ENCODE measurements at regions not wholly inside any gene's neighbourhood (a gene's known extent, or its start where the extent isn't known, plus 50 kb on each side); places are given as distances from the start of the nearest gene placed in this dataset.

DNA sequence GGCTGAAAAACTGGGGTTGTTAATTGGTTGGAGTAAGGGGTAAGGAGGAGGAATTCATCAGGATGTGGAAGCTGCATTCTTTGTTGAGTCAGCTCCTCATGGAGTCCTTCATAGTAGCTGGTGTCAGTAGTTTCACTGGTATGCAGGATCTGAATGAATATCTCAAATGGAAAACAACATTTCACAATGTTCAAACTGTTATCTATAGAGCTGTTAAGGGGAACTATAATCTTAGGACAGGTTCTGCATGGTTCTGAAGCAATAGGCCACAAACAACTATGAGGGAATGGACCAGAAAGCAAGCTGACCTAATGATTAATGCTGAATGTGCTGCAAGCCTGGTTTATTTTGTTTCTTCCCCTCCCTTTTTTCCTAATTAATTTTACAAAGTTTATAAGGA is 225.8 kb downstream of the IPMK start:
- TF ChIP-seq, protein P1, sequence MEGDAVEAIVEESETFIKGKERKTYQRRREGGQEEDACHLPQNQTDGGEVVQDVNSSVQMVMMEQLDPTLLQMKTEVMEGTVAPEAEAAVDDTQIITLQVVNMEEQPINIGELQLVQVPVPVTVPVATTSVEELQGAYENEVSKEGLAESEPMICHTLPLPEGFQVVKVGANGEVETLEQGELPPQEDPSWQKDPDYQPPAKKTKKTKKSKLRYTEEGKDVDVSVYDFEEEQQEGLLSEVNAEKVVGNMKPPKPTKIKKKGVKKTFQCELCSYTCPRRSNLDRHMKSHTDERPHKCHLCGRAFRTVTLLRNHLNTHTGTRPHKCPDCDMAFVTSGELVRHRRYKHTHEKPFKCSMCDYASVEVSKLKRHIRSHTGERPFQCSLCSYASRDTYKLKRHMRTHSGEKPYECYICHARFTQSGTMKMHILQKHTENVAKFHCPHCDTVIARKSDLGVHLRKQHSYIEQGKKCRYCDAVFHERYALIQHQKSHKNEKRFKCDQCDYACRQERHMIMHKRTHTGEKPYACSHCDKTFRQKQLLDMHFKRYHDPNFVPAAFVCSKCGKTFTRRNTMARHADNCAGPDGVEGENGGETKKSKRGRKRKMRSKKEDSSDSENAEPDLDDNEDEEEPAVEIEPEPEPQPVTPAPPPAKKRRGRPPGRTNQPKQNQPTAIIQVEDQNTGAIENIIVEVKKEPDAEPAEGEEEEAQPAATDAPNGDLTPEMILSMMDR (conservative IDR thresholded peaks at IDR 0.05; ENCODE audit: low read depth, low read length) = no peak
- H3K4me3 ChIP-seq (ENCODE audit: low read depth, low read length) = no peak overlapping the region
- DNase-seq (ENCODE audit: low read depth) = peak; percentile 51

DNA sequence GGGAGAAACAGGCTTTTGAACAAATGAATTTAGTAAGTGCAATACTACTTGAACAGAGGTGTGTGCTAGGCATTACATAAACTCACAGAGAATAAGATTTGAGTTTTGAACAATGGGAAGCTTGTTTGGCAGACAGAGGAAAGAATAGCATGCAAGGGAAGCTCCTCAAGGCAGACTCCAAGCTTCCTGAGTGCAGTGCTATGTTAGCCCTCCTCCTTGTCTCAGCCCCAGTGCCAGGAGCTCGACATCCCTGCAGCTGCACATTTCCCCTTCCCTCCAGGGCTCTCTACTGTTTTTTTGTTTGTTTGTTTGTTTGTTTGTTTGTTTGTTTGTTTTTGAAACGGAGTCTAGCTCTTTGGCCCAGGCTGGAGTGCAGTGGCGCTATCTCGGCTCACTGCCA is 237.5 kb downstream of the IPMK start:
- H3K4me3 ChIP-seq (ENCODE audit: low read depth, low read length) = no peak overlapping the region
- DNase-seq (ENCODE audit: low read depth) = no peak
- TF ChIP-seq, protein P1 (conservative IDR thresholded peaks at IDR 0.05; ENCODE audit: low read depth, low read length) = no peak

DNA sequence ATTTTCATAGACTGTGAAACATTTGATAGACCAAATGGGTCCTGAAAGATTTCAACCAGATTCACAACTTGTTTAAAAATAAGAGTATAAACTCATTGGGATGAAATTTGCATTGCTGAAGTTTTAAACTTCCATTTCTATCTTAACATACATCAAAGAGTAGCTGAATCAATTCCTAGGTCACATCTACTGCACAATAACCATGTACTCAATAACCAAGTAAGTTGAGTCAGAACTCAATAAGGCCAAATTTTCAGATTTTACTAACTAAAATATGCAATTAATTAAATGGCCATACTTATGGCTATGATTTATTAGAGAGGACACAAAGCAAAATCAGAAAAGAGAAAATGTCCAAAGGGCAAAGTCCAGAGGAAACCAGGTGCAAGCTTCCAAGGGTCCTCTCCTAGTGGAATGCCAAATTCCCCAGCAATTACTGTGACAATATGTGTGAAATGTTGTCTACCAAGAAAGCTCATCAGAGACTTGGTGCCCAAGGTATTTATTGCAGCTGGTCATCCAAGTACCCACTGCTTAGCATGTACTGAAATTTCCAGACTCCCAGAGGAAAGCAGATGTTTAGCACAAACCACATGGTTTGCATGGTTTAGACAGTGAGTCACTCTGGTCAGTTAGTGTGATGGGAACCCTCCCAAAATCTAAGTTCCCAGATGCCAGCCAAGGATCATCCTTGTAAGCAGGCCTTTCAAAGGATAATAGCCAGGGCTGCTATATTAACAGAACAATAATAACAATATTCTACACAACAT is 238.9 kb downstream of the IPMK start:
- TF ChIP-seq, protein P1 (conservative IDR thresholded peaks at IDR 0.05; ENCODE audit: low read depth, low read length) = no peak
- peak; percentile 78 for DNase-seq (ENCODE audit: low read depth)
- H3K4me3 ChIP-seq (ENCODE audit: low read depth, low read length) = no peak overlapping the region

DNA sequence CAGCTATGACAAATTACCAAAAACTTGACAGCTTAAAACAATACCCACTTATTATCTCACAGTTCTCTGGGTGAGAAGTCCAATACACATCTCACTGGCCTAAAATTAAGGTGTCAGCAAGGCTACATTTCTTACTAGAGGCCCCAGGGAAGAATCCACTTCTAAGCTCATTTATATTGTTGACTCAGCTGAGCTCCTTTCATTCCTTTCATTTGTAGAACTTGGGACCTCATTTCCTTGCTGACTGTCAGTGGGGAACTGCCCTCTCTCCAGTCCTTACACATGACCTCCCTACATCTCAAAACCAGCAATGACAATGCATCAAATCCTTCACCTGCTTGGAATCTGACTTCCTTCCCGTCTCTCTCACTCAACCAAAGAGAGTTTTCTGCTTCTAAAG is 240.3 kb downstream of the IPMK start:
- H3K4me3 ChIP-seq (ENCODE audit: low read depth, low read length) = no peak overlapping the region
- DNase-seq (ENCODE audit: low read depth) = peak; percentile 41
- TF ChIP-seq, protein P1 (conservative IDR thresholded peaks at IDR 0.05; ENCODE audit: low read depth, low read length) = no peak

DNA sequence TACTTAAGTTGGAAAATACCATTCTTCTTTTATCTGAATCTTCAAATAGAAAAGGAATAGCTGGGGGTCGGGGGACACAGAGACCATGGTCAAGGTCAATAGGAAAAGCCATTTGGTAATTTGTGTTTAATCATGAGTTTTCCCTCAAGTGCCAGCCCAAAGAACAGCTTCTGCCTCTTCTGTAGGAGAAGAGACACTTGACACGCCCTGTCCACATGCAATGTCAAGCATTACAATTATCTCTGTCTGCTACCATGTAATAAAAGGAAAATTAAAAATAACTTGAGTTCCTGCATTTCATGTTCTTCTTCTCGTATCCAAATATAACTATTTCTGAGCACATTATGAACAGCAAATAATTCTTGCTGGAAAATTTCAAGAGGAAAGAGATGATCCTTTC is 241.7 kb downstream of the IPMK start:
- no peak overlapping the region for H3K4me3 ChIP-seq (ENCODE audit: low read depth, low read length)
- TF ChIP-seq, protein P1 (conservative IDR thresholded peaks at IDR 0.05; ENCODE audit: low read depth, low read length) = no peak
- no peak for DNase-seq (ENCODE audit: low read depth)

DNA sequence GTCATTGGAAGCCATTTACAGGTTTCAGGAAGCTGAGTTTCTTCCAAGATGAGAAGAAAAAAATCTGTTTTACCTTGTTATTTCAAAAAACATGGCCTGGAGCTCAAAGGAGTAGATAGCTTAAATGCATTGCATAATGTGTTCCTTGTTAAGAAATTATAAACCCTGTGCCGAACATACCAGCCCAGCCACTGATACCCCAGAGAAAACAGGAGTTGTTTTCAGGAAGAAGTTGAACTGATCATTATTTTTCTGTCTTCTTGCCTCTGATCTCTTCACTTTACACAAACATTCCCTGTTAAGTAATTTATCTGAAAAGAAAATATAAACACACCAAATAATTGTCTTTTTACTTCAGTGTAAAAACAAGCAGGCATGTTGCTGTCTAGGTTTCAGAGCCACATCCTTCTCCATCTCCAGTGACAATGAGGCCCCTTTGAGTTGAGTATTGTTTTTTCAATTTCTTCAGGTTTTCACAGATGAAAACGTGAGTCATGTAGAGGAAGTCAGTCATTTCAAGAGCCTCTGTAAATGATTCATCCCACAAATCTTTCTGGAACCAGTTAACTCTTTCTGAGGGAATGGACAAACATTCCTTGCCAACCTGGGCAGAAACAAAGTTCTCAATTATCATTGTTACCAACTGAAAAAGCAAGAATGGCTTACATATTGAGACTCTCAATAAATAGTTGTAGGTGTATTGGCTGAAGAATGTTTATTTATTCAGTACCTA is 244.2 kb downstream of the IPMK start:
- TF ChIP-seq, protein P1 (conservative IDR thresholded peaks at IDR 0.05; ENCODE audit: low read depth, low read length) = no peak
- H3K4me3 ChIP-seq (ENCODE audit: low read depth, low read length) = no peak overlapping the region
- DNase-seq (ENCODE audit: low read depth) = peak; percentile 85

Data from choroid plexus epithelial cell (primary cell).